ENCODE measurements at regions not wholly inside any gene's neighbourhood (a gene's known extent, or its start where the extent isn't known, plus 50 kb on each side); places are given as distances from the start of the nearest gene placed in this dataset.

DNA sequence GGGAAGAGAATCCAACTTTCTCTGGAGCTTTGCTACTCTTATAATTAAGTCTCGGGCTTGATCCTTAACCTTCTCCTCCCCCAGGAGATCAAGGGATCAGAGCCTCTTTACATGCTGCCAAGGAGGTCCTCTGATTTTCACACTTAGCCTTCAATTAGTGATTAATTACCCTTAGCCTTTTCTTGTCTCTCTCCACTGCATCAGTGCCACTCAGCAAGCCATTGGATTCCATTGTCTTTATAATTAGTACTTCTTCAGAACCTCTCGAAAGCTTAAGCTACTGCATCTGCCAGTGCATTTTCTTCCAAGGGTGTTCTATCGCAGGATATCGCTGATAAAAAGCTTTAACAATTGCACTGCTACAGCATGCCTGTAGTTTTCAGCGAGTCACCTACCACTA lies 477.0 kb upstream of the MEIS1 start:
- TF ChIP-seq, protein P1, sequence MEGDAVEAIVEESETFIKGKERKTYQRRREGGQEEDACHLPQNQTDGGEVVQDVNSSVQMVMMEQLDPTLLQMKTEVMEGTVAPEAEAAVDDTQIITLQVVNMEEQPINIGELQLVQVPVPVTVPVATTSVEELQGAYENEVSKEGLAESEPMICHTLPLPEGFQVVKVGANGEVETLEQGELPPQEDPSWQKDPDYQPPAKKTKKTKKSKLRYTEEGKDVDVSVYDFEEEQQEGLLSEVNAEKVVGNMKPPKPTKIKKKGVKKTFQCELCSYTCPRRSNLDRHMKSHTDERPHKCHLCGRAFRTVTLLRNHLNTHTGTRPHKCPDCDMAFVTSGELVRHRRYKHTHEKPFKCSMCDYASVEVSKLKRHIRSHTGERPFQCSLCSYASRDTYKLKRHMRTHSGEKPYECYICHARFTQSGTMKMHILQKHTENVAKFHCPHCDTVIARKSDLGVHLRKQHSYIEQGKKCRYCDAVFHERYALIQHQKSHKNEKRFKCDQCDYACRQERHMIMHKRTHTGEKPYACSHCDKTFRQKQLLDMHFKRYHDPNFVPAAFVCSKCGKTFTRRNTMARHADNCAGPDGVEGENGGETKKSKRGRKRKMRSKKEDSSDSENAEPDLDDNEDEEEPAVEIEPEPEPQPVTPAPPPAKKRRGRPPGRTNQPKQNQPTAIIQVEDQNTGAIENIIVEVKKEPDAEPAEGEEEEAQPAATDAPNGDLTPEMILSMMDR (IDR thresholded peaks at IDR 0.05) = no peak
- no peak for TF ChIP-seq POLR2A (IDR thresholded peaks at IDR 0.05)
